GM19025 (cell line): ENCODE measurements at regions not wholly inside any gene's neighbourhood (a gene's known extent, or its start where the extent isn't known, plus 50 kb on each side); places are given as distances from the start of the nearest gene placed in this dataset.
"Not testable (repeated sequence)": the region's sequence is repeated elsewhere in the genome, so short reads cannot be mapped to it uniquely, and the experiment has no call there.

Source experiments
- ATAC-seq: cut with Tn5 transposase; IDR thresholded peaks from one replicate; pipeline ENCODE4 v1.9.1; 2021; ENCODE audit warnings: mild to moderate bottlenecking, low read depth, moderate library complexity; ENCODE audit not compliant: unreplicated experiment

GRCh38 chr13:87736849-87737385 lies 65.7 kb downstream of the SLITRK5 start:
- ATAC-seq = no peak

- no peak for ATAC-seq
Measured at GRCh38 chr13:87754097-87754496, 82.9 kb downstream of the SLITRK5 start.

GRCh38 chr13:87769445-87769844 lies 98.3 kb downstream of the SLITRK5 start:
- ATAC-seq = no peak

DNA sequence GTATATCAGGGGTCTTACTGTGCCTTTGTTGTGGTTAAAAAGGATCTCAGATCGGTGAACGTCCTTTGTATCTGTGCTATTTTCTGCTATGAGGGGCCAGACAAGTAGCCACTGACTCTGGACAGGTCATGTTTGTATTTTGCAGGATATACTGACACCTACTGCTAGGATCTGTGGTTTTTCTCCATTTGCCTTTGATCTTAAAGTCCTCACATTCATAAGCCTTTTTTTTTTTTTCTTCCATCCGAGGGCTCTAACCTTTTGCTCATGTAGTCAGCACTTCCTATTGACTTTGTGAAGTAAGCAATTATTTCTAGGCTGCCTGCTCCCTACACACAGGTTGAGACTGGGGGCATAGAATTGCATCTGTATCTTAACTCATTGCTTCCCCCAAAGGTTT lies 106.2 kb downstream of the SLITRK5 start:
- ATAC-seq = no peak

DNA sequence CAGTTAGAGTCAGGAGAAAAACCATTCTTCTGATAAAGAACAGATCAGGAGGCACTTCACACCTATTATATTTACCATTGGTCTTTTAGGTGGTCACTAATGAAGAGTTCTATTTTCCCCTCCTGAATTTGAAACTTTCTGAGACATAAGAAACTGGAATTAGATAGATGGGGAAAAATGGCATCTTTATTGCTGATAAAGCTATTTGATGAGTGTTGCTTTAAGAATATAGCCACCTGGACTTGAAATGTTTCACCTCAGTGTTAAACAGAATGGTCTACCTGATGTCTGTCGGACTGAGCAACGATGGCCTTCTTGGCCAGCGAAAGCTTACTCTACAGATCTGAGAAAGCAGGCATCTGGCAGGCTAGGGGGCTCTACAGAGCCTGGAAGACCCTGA lies 107.0 kb downstream of the SLITRK5 start:
- no peak for ATAC-seq

GRCh38 chr13:87779426-87779825 lies 108.3 kb downstream of the SLITRK5 start:
- ATAC-seq = no peak

DNA sequence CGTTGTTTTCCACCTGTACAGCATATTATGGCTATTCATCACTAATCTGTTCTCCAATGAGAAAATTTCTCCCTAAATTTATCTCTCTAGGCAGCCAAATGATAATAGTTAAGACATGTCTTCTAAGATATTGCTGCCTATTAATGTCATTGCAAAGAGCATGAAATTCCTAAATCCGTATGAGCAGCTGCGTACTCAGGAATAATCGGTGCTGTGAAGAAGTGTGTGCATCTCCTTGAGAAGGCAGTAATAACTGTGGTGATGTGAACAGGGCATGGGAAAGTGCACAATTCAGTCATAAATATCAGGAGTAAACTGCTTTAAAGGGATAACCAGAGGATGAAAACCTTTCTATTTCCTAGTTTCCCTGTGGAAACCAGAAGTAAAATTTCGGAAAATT lies 112.2 kb downstream of the SLITRK5 start:
- ATAC-seq = no peak

GRCh38 chr13:87788363-87788762 lies 117.2 kb downstream of the SLITRK5 start:
- no peak for ATAC-seq

- ATAC-seq = no peak
Measured at GRCh38 chr13:87792878-87793277, 121.7 kb downstream of the SLITRK5 start.

GRCh38 chr13:87798536-87798935 lies 127.4 kb downstream of the SLITRK5 start:
- ATAC-seq = no peak

DNA sequence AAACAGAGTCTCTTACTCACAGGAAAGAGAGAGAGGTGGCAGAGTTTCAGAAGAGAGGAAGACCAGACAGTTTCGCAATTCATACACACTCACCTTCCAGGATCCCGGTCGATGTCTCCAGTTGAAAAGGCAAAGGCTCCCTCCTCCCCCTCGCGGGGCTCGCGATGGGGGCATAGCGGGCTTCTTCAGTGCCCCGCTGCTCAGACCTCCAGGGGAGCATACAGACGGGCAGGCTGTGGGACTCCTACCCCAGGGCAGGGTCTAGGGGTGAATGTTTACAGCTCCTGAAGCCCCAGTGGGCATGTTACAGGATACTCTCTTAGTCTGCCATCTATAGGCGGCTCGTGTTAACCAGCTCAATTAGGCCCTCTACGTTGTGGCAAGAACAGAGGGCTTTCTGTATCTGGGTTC lies 139.2 kb downstream of the SLITRK5 start:
- no peak for ATAC-seq

- ATAC-seq = no peak
Measured at GRCh38 chr13:87810920-87811344, 139.8 kb downstream of the SLITRK5 start.

DNA sequence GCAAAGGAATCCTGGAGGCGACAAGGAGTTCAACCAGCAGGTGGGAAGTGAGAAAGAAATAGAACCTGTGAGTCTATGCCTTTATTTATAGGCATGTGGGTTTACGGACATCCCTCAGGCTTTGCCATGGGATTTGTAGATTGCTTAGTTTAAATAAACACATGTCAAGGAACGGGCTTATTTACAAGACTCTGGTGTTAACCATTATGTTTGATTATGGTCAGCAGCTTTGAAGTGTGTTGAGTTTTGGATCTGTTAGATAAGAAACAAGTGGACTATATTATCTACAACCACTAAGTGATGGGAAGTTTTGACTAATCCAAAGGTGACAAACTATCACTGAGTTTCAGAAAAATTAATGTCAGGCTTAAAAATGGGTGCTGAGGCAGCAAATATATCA lies 143.2 kb downstream of the SLITRK5 start:
- ATAC-seq = no peak

DNA sequence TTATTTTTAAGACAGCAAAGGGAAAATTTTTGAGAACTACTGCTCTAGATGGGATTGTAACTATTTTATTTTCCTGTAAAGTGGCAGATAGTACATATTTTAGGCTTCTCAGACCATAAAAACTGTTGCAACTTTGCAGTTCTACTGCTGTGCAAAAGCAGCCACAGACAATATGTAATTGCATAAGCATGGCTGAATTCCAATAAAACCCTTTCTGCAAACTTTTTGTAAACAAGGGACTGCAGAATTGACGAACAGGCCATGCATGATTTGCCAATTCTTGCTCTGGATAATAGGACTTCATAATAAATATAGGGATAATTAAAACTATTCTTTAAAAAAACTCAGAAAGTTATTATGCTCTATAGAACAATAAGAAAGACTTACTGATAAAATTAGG lies 149.1 kb downstream of the SLITRK5 start:
- ATAC-seq = no peak

- no peak for ATAC-seq
Measured at GRCh38 chr13:87821512-87821911, 150.3 kb downstream of the SLITRK5 start.

DNA sequence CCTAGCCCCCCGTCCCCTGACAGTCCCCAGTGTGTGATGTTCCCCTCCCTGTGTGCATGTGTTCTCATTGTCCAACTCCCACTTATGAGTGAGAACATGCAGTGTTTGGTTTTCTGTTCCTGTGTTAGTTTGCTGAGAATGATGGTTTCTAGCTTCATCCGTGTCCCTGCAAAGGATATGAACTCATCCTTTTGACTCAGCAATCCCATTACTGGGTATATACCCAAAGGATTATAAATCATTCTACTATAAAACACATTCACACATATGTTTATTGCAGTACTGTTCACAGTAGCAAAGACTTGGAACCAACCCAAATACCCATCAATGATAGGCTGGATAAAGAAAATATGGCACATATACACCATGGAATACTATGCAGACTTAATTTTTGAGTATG lies 155.1 kb downstream of the SLITRK5 start:
- ATAC-seq = not testable (repeated sequence)

- no peak for ATAC-seq
Measured at GRCh38 chr13:87827479-87827878, 156.3 kb downstream of the SLITRK5 start.

- ATAC-seq = no peak
Measured at GRCh38 chr13:87837522-87837921, 166.4 kb downstream of the SLITRK5 start.

DNA sequence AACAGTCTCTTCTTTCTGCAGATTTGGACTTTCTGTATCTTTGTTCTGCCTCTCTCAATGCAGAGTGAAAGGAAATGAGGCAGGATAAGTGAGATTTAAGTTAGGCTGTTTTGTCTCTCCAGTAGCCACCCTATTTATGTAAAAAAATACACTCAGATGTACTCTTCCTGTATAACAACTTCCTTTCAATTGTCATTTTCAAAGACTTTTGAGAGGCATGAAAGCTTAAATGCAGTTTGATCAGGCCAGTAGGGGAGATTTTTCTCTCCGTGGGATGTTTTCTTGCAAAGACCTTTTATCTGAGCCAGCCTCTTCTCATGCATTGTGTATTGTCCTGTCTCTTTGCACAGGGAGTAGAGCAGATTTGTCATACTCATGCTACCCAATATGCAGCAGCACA lies 166.8 kb downstream of the SLITRK5 start:
- ATAC-seq = no peak

DNA sequence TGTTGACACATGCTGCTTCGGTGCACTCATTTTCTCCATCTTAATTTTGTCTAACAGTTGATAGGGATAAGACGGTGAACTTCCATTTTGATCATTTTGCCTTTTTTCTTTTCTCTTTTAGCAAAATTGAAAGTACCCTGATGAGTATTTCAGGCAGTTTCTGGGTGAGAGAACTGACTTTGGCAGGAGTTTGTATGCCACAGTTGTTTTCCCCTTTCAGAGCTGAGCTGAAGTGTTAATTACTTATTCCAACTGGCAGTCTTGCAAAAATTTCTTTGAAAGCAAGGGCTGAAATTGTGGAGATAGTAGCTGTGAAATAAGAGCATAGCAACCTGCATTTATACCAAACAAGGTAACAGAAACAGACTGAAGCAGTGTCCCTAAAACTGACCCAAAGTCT lies 180.2 kb downstream of the SLITRK5 start:
- no peak for ATAC-seq

- ATAC-seq = no peak
Measured at GRCh38 chr13:87855553-87855952, 184.4 kb downstream of the SLITRK5 start.

GRCh38 chr13:87859261-87859660 lies 188.1 kb downstream of the SLITRK5 start:
- no peak for ATAC-seq

- ATAC-seq = no peak
Measured at GRCh38 chr13:87867426-87867825, 196.3 kb downstream of the SLITRK5 start.
